ENCODE measurements at regions not wholly inside any gene's neighbourhood (a gene's known extent, or its start where the extent isn't known, plus 50 kb on each side); places are given as distances from the start of the nearest gene placed in this dataset.
A peak's percentile ranks its signal among the peaks of the same experiment; 100 is the strongest.
"Not testable (repeated sequence)": the region's sequence is repeated elsewhere in the genome, so short reads cannot be mapped to it uniquely, and the experiment has no call there.

DNA sequence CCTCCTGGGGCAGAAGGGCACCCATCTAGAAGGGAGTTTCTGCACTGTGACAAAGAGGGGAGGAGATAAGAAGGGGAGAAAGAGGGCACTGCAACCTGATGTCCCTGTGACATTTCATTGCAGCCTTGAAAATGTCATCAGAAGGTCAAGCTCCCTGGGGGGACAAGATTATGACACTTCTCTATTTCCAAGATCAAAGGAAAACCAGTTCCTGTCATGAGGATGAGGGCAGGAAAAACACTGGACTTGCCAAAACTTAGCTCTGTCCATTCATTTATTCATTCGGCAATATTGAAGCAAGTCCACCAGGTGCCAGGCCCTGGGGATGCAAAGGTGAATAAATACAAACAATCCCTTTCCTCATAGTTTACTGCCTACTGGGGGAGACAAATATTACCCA is 138.4 kb upstream of the CDKN3 start:
- no peak for DNase-seq

DNA sequence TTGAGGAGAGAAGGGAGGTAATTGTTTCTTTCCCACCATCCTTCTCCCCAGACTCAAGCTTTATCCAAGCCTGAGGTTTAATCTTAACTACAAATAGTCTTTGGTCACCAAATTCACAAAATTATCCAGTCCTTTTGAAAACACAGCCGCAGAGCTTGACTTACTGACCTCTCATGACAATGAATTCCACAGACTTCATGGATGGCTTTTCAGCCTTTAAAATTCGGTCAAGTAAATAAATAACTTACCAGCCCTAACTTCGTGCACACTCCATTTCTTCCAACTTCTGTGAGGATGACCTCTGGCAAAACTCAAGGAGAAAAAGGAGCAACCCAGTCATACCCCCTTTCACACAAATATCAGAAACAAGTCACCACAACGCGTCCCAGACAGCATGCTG is 137.0 kb upstream of the CDKN3 start:
- no peak for DNase-seq

DNA sequence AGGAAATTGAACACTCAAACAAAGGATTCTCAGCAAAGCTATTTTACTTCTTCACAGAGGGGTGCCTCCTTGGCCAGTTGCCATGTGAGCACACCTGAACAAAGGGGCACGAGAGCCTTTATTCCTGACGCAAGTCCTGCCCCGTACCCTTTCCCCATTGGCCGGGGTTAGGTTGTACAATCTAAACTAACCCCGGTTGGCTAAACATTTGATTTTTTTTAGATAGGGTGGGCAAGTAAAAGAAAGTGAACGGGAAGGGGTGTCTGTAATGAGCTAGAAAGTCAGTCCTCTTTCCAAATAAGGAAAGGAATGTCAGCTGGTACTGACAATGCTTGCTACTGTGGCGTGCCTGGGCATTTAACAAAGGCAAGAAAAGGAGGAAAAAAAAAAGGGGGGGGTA is 135.5 kb upstream of the CDKN3 start:
- no peak for DNase-seq

DNA sequence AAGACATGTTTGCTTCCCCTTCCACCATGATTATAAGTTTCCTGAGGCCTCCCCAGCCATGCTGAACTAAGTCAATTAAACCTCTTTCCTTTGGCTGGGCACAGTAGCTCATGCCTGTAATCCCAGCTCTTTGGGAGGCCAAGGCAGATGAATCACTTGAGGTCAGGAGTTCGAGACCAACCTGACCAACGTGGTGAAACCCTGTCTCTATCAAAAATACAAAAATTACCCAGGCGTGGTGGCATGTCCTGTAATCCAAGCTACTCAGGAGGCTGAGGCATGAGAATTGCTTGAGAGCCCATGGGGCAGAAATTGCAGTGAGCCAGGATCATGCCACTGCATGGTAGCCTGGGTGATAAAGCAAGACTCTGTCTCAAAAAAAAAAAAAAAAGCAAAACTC is 130.2 kb upstream of the CDKN3 start:
- not testable (repeated sequence) for DNase-seq

DNA sequence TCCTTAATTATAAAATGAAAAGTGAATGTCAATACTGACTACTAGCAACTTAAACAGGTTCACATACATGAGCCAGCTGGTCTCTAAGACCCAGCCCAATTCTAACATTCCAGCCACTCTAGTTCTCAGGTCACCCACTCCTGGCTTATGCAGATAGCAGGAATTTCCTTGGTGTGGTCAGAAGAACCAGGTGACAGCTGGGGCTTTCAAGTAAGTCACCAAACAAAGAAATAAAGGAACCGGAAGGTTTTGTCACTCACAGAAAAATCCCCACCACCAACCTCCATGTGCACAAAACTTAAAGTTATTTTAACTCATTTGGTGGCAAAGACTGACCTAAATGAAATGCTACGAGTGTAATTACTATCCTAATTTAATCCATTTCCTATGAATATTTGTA is 129.6 kb upstream of the CDKN3 start:
- peak in 1 of 2 donors; percentile 4 for DNase-seq

DNA sequence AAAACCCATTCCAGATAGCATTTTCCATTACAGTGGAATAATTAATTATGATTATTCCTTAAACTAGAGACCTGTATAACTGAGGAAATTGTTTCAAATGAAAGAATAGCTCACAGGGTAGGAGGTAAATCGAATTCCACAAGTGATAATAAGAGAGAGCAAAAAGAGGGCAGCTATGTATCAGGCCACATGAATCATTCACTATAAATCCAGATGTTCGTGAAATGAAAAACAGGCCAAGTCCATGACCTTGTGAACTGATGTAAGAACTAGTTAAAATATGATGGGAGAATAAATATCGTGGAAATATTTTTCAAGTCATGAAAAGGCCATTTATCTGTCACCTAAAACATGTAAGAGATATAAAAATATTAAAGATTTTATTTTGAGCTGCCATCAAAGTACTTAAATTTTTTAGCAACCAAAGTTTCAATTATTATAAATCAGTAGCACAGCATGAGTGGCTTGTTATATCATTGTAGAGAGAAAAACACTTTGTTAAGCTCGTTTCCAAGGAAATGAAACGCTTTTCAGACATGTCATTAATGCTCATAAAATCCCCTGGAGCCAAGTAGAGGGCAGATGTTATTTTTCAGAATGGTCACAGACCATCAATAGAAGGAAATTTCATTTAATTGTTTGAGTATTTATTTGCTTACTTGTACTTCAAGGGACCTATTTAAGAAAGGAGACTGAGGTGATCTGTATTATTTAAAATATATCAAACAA is 120.6 kb upstream of the CDKN3 start:
- DNase-seq = no peak

DNA sequence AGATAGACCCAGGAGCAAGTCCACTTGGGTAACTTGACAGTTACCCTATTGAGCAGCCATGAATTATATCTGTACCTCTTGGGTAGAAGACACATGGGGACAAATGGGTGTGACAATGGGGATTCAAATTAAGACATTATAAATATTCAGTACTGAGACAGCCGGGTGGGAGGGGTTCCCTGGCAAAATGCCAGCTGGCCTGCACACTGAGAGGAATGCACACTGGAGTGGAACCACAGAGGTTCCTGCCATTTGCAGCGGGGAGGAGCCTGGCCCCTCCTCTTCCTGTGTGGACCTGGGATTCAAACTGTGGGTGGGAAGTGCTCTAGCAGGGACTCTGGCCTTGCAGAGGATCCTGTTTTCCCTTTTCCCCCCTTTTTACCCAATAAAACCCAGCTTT is 118.7 kb upstream of the CDKN3 start:
- DNase-seq = no peak

DNA sequence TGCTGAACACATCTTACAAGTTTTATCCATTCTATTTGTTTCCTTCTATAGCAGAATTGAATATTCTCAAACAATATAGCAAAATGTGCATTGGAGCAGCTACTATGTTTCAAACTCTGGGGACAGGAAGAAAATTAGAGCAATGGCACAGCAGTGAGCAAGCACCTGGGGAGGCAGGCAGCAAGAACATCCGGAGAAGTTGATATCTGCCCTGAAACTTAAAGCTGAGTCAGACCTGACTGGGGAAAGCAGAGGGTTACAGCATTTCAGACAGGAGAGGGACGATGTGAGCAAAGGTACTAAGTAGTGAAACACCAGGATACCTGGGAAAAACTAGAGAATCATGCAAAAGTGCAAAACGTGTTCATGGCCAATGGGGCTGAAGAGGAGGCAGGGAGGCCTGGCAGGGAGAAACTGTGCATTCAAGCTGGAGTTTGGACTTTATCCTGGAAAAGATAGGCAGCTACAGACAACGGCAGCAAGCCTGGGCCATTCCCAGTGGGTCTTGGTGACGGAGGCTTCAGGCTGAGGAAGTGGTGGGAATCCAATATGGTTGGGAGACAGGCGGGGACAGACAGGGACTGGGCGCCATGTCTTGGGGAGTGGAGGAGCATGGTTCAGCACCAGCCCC is 118.0 kb upstream of the CDKN3 start:
- DNase-seq = no peak

DNA sequence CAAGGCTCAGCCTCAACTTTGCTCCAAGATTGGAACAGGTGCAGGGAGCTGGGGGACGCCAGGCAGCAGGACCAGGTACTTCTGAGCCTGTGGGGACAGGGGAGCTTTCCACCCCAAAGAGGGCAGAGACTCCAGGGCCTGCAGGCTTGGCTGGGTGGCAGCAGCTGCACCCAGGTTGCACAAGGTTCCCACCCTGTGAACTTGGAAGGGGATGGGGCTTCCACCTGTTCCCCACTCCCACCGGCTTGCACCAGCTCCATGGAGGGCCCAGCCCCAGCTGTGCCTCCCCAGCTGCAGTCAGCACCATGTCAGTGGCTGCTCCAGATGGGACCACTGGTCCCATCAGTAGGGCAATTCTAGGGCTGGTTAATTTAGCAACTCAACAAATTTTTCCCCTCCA is 114.0 kb upstream of the CDKN3 start:
- no peak for DNase-seq

DNA sequence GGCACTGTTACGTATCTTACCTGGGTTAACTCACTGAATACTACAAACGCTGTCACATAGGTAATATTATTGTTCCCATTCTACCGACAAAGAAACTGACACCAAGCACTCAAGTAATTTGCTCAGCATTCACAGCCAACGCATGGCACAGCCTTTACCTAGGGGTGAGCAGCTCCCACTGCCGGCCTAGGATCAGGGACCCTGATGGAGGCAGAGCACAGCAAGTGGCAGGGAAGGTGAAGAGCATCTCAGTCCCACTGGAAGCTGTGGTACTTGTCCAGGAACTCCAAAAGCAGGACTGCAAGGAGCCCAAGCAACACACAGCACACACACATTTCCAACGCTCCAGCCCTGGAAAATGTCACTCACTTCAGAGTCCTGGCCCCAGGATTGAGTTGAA is 111.8 kb upstream of the CDKN3 start:
- DNase-seq = no peak

DNA sequence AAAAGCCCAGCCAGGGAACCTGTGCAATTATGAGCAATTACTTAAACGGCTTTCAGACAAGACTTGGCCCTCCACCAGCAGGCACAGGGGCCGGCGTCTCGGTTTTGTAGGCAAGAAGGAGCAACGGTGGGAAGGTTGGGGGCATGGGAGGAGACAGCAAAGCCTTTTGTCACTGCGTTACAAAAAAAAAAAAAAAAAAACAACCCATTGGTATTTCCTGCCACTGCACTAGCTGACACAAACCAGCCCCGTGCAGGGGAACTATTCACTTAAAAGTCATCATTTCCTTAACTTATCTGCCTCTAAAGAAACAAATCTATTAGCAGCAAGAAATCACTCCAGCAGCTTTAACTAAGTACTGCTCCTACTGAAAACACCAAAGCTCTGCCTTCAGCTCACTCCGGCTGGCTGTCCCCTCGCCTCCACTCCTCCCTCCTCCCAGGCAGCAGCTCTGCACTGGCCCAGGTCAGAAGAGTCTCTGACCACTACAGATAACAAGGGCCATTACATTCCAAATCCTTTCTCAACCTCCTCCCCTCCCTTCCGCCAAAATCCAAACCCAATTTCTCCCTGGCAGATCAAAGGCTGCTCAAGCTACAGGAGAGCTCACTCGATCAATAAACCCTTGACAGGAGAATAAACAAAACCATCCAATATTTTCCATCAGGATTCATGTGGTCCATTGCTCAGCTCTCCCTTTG is 105.2 kb upstream of the CDKN3 start:
- DNase-seq = no peak

DNA sequence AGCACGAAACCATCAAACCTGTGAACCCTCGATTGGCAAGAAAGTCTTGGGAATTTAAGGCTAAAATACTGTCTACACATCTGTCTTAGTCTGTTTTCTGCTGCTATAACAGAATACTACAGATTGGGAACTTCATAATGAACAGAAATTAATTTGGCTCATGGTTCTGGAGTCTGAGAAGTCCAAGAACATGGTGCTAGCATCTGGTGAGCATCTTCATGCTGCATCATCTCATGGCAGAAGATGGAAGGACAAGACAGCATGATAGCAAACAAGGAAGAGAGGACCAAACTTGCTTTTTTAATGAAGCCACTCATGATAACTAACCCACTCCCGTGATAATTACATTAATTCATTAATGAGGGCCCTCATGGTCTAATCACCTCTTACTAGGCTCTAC is 102.0 kb upstream of the CDKN3 start:
- DNase-seq = no peak

DNA sequence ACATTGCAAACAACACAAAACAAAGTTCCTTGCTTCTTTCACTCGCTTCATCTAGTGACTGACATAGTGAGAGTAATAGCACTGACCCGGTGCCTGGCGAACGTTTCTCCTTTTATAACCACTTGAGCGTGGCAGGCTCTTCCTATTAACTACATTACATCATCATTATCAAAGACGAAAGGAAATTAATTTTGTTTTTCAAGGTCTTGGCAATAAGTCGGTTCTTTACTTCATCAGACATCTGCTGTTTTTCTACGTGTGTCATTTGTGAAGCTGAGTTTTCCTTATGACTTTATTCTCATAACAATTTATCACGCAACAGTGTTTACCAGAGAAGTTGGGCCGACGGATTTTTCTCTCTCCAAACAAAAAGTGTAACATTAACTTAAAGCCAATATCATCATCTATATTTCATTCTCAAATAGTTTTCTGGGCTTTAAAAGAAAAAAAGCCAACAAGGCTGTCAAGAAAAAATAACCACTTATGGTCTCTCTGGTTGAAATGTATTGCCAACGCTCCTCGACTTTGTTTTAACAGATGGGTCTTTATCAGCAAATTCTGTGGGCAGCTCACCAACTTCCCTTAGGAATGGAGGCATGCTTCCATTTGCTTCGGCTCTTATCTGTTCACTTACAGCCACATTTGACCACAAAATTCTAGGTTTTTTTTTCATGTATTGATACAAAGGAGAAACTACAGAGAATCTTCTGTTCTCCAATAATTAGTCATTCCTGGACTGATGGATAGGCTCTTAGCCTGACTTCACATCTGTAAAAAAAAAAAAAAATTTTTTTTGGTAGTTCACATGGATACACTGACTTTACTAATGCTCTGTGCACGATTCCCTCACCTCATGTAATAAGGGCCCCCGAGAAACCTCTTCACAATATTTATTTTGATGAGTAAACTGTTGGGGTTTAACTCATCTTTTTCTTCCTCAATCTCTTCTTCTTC is 97.1 kb upstream of the CDKN3 start:
- no peak for DNase-seq

DNA sequence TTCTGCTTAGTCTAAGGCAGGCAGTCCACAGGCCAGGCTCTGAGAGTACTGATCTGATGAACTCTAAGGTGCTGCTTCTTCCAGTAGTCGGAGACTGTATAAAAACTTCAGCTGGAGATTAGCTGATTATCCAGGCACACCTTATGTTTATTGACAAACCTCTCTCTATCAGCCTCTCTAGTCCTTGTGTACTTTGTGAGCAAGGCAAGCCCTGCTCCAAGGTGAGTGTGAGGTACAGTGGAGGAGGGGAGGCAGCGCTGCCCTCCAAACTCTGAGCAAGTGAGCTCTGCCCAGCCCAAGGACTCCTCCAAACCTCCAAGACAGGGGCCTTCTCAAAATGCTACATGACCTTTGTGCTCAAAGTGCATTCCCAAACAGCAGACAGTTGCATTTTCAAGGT is 95.9 kb upstream of the CDKN3 start:
- no peak for DNase-seq

DNA sequence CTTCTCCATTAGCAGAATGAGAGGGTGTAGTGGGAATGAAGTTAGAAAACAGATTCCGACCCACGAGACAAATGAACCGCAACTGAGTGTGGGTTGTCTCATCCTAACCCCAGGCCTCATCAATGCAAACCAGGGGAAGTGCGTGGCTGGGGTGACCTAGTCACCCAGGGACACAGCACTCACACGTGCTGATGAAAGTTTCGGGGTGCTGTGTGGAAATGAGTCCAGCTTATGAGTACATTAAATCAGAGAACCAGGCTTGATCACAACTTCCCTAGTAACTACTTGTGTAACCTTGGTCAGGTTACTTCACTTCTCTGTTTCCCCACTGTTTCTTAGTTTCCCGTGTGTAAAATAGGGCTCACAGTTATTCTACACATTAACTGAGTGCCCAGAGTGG is 95.4 kb upstream of the CDKN3 start:
- peak in 1 of 2 donors; percentile 3 for DNase-seq

DNA sequence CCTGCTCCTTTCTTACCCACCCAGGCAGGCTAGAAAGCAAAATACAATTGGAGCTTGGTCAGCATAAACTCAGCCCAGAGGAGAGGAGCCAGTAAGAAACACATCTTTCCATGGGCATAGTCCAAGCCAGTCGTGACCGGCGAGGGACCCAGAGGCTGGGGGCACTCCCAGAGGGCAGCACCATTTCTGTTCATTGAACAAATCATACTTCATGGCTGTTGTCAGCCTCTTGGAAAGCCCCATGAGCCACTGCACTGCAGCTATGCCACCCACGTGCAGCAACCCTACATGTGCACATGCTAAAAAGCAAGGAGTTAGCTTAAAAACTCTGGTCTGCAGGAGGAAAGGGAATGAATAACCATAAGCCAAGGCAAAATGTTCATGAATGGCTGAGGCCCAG is 90.0 kb upstream of the CDKN3 start:
- no peak for DNase-seq

DNA sequence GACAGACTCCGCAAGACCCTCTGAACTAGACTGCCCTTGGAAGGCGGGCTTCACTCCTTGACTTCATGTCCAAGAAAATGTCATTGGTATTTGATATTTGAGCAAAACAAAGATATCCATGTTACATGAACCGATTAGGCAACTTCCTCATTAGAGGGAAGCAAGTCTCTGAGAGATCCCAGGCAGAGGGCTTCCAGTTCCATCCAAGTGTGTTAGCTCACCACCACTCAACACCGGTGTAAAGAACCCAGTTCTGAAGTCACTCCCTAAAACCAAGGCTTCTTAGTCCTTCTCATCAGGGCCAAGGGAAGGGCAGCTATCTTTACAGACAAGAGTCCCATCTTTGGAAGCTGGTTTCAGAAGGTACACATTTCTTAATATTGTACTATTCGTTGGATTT is 87.2 kb upstream of the CDKN3 start:
- DNase-seq = no peak

DNA sequence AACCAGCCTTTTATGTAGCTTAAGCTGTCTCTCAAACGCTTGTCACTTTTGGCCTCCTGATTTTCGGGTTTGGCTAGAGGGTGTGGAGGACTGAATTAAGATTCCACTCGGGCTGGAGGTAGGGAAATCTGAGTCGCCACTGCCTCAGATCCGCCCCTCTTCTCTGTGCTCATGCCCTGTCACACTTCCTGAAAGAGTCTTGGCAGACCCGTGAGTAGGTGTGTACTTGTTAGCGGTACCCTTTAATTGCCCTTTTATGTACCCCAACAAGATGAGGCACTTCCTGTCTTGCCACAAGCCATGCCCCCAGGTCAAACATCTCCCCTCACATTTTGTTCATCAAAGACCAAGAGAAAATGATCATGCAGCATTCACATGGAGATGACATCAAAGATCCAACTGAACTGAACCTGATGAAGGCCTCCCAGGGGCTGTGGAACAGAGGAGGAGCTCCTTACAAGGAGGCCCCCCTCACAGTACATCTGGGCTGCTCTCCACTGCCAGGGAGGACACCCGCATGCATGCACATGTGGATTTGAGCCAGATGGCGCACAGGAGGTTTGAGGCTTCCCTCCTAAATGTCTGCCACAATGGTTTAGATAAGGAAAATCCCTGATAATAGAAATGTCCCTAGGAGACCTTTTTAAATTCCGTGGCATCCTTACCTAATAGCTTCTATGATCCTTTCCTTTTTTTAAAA is 86.5 kb upstream of the CDKN3 start:
- no peak for DNase-seq

DNA sequence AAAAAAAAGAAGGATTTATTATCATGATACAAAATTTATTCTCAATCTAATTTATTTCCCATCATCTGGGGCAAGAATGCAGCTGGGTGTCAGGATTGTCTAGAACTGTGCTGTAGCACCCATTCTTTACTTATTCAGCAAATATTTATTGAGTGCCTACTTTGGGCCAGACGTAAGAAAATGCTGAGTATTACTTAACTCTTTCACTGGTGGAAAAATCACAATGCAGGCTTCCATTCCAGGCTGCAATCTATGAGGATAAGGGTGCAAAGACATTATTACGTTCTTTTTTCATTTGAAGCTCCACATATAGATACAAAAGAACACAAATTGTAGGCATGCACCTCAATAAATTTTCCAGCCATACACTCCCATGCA is 86.0 kb upstream of the CDKN3 start:
- no peak for DNase-seq

DNA sequence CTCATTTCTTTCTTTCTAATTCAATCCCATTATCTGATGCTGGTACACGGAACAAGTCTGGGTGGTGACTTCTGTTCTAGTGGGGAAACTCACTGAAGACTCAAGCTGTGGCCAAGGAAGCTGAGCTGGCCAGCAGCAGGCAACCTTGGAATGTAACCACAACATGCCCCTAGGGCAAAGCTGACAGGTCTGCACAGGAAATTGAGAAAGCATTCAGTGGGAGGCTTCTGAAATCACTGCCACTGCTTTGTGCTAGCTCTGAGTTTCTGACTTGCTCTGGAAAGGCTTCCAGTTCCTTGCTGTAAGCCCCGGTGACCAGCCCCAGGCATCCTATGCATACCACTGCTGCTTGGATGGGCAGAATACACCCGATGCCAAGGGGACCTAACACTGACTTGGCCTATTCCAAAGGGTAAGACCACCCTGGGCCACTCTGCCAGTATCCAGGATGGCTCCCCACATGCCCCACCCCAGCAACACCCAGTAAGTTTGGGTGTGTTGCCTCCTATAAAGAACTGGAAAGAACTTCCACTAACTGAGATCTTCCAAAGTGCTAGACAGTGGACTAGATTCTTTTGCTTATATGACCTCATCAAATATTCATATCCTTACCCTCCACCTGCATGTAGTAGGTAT is 84.5 kb upstream of the CDKN3 start:
- no peak for DNase-seq

DNA sequence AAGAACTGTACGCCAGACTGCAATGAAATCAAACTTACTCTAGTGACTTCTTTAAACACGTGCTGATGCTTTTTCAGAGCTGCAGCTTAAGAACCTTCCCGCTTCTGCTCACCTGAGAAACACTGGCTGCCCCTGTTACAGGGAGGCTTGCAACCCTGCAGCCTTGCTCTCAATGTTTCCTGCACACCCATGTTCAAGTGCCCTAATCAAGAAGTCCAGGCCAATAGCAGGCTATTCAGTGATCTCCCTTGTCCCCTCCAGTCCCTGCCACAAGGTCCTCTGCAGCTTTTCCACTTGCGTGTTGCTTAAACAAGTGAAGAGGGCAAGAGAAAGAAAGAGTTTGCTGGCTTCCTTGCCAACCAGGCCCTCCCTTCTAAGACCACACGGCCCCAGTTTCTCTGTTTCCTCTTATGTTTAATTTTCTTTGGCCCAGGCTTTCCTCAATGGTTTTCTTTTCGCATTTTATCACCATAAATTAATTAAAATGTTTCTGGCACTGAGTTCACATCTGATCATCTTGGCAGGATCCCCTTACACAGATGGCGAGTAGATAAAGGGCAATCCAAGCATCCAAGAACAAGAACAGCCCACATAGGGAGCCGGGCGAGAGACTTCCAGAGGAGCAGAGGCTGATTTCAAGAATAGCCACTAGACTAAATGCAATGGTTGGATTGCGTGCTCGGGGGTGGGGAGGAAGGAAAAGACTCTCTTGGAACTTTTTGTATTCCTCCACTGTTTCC is 82.3 kb upstream of the CDKN3 start:
- DNase-seq = no peak

Data from CD4-positive, alpha-beta T cell treated with Interleukin-4 for 1 hour (primary cell).